Endothelial cell of umbilical vein (primary cell): ENCODE measurements at regions not wholly inside any gene's neighbourhood (a gene's known extent, or its start where the extent isn't known, plus 50 kb on each side); places are given as distances from the start of the nearest gene placed in this dataset.

ENCODE experiments used
- BruUV-seq: library from RNA; stranded (reverse); fragments of 400-500 nt; replicated peaks from 2 replicates; lab custom pipeline; 2021; lab: Mats Ljungman, UMichigan
- CTCF ChIA-PET: fragments of 300-600, 350-600 bp; sonication (Branson Sonifier 250); formaldehyde crosslinking; loops from one replicate; lab custom pipeline; 2021; ENCODE audit warnings: antibody characterized with exemption, inconsistent platforms; lab: Charles Lee
- POLR2A ChIA-PET: fragments of 300-600, 350-600 bp; sonication (Branson Sonifier 250); formaldehyde crosslinking; loops from one replicate; lab custom pipeline; 2021; ENCODE audit warnings: antibody characterized with exemption, inconsistent platforms; lab: Charles Lee
- DNase-seq: peaks from one replicate; pipeline ENCODE4 v3.0.0-alpha.2; 2011; ENCODE audit warnings: low read depth, low spot score
- FAIRE-seq: peaks from 2 replicates; lab custom pipeline; 2011; peaks lifted over from hg19 to GRCh38; lab: Jason Lieb, UNC
- H2AFZ ChIP-seq: 2 replicates; pipeline ENCODE4 v1.6.0; 2012; ENCODE audit warnings: low read depth, low read length, control low read depth, inconsistent platforms
- H3K27ac ChIP-seq: 2 replicates; pipeline ENCODE4 v1.5.1; 2011; ENCODE audit warnings: low read depth, mild to moderate bottlenecking, control low read depth, low read length, moderate library complexity; ENCODE audit not compliant: insufficient read depth
- H3K27me3 ChIP-seq, 2 experiments: 2 replicates each; pipeline versions ENCODE4 v1.6.0 to v1.6.1; 2011; ENCODE audit warnings: low read length in 2 of 2, mixed read lengths in 1 of 2; ENCODE audit not compliant: control insufficient read depth in 2 of 2, insufficient read depth in 2 of 2
- H3K36me3 ChIP-seq, 2 experiments: 2 replicates in 1 of 2; 3 replicates in 1 of 2; pipeline ENCODE4 v1.5.1; 2011; ENCODE audit warnings: low read length in 2 of 2, mild to moderate bottlenecking in 1 of 2, moderate library complexity in 1 of 2; ENCODE audit not compliant: control insufficient read depth in 2 of 2, insufficient read depth in 2 of 2; ENCODE audit errors: extremely low read depth in 1 of 2
- H3K4me1 ChIP-seq: 3 replicates; pipeline ENCODE4 v1.5.1; 2011; ENCODE audit warnings: mild to moderate bottlenecking, low read length; ENCODE audit not compliant: control insufficient read depth, insufficient read depth; ENCODE audit errors: extremely low read depth
- H3K4me2 ChIP-seq: 2 replicates; pipeline ENCODE4 v1.6.1; 2011; ENCODE audit warnings: low read length, control low read depth, mixed read lengths; ENCODE audit not compliant: insufficient read depth
- H3K4me3 ChIP-seq, 3 experiments: fragments of 200-600 bp in 1 of 3; sonication (generic), shearing (Covaris generic) in 1 of 3; replicated peaks in 1 of 3; 2 replicates each; pipeline ENCODE4 v1.5.1; 2011 to 2016; ENCODE audit warnings: control low read depth in 3 of 3, low read length in 3 of 3, mild to moderate bottlenecking in 2 of 3, inconsistent platforms in 1 of 3, low read depth in 1 of 3, moderate library complexity in 1 of 3; ENCODE audit not compliant: insufficient read depth in 1 of 3
- H3K79me2 ChIP-seq: 2 replicates; pipeline ENCODE4 v1.6.0; 2012; ENCODE audit warnings: low read length, inconsistent platforms; ENCODE audit not compliant: control insufficient read depth, insufficient read depth
- H3K9ac ChIP-seq: replicated peaks from 2 replicates; pipeline ENCODE3; 2011; ENCODE audit warnings: low read length, control low read depth; ENCODE audit not compliant: insufficient read depth; ENCODE audit errors: extremely low read depth
- H3K9me1 ChIP-seq: replicated peaks from 3 replicates; pipeline ENCODE4 v1.6.0; 2011; ENCODE audit warnings: mild to moderate bottlenecking, low read length; ENCODE audit not compliant: control insufficient read depth, insufficient read depth; ENCODE audit errors: extremely low read depth
- H3K9me3 ChIP-seq: replicated peaks from 2 replicates; pipeline ENCODE4 v1.5.1; 2012; ENCODE audit warnings: low read length, inconsistent platforms; ENCODE audit not compliant: control insufficient read depth, insufficient read depth
- H4K20me1 ChIP-seq: replicated peaks from 2 replicates; pipeline ENCODE3; 2011; ENCODE audit warnings: mild to moderate bottlenecking, low read length; ENCODE audit not compliant: control insufficient read depth, insufficient read depth; ENCODE audit errors: extremely low read depth
- CTCF ChIP-seq, 2 donors: IDR thresholded peaks; 1 replicate in 1 of 2; 2 replicates in 1 of 2; pipeline ENCODE4 v1.5.1; 2011; ENCODE audit warnings: low read length in 2 of 2, mild to moderate bottlenecking in 2 of 2, moderate library complexity in 2 of 2, control low read depth in 1 of 2, inconsistent platforms in 1 of 2, low read depth in 1 of 2; ENCODE audit not compliant: insufficient read depth in 1 of 2; ENCODE audit errors: extremely low read depth in 1 of 2
- EZH2 ChIP-seq: IDR thresholded peaks from 2 replicates; pipeline ENCODE4 v1.6.1; 2012; ENCODE audit warnings: borderline replicate concordance, low read depth, mild to moderate bottlenecking, moderate library complexity, low read length, inconsistent platforms; ENCODE audit not compliant: severe bottlenecking
- GATA2 ChIP-seq: IDR thresholded peaks from 2 replicates; pipeline ENCODE4 v1.7.0; 2011; ENCODE audit warnings: low read depth, mild to moderate bottlenecking, moderate library complexity, mixed read lengths, low read length; ENCODE audit not compliant: insufficient read length, insufficient read depth
- JUN ChIP-seq: IDR thresholded peaks from 2 replicates; pipeline ENCODE4 v1.6.1; 2011; ENCODE audit warnings: borderline replicate concordance, low read depth; ENCODE audit not compliant: insufficient read length, insufficient read depth
- MAX ChIP-seq: IDR thresholded peaks from 2 replicates; pipeline ENCODE4 v1.6.1; 2011; ENCODE audit not compliant: insufficient read depth, insufficient read length
- dilution Hi-C: fragments of 300-500 bp; cut with MboI; formaldehyde crosslinking; loops from one replicate; pipeline ENCODE4 v1.15.0; 2019; ENCODE audit warnings: low sequenced_read_pairs; ENCODE audit not compliant: extremely low pct_ligation_motif_present
- intact Hi-C: fragments of 100-400 bp; cut with micrococcal nuclease; formaldehyde crosslinking; loops from one replicate; pipeline ENCODE4 v1.10.0; 2022

- no peaks in the 10 kb centered on the region for H3K27me3 ChIP-seq
- TF ChIP-seq MAX (no peak), CTCF (IDR thresholded peaks at IDR 0.05; ENCODE audit: extremely low read depth in 1 of 2, insufficient read depth in 1 of 2, low read depth in 1 of 2, low read length in 2 of 2) (no peak), EZH2 (no peak)
- FAIRE-seq: no peak
Measured at GRCh38 chr2:94960266-94960665, 65.2 kb upstream of the MAL start.

GRCh38 chr2:94960751-94961150 lies 64.8 kb upstream of the MAL start:
- Histone ChIP-seq H3K9ac (no peak overlapping the region), H3K9me1 (no peaks in the 10 kb centered on the region), H3K36me3 (no peaks in the 10 kb centered on the region), H4K20me1 (no peaks in the 10 kb centered on the region), H3K4me1 (no peaks in the 10 kb centered on the region), H3K79me2 (no peaks in the 10 kb centered on the region), H3K9me3 (no peaks in the 10 kb centered on the region), H3K4me2 (no peak overlapping the region), H3K27ac (no peak overlapping the region), H3K27me3 (no peaks in the 10 kb centered on the region), H2AFZ (no peak overlapping the region), H3K4me3 (no peak overlapping the region)
- ChIA-PET POLR2A (no interaction called here), CTCF (no interaction called here)
- intact Hi-C loops: no loop called here
- TF ChIP-seq JUN (no peak), EZH2 (no peak), MAX (no peak), GATA2 (no peak)
- dilution Hi-C loops: no loop called here
- BruUV-seq: no TSS peak
- DNase-seq (no peak), FAIRE-seq (no peak)

More at GRCh38 chr2:94960266-94960665, 65.2 kb upstream of the MAL start:
- dilution Hi-C loops (no loop called here), intact Hi-C loops (no loop called here)
- no peaks in the 10 kb centered on the region for H4K20me1 ChIP-seq
- H3K4me3 ChIP-seq: no peak overlapping the region
- H3K9me3 ChIP-seq: no peaks in the 10 kb centered on the region
- no peaks in the 10 kb centered on the region for H3K4me1 ChIP-seq
- BruUV-seq: no TSS peak
- no peak overlapping the region for H2AFZ ChIP-seq
- POLR2A ChIA-PET: no interaction called here
- CTCF ChIA-PET: no interaction called here
- H3K9me1 ChIP-seq: no peaks in the 10 kb centered on the region
- DNase-seq: no peak
- no peak overlapping the region for H3K4me2 ChIP-seq
- H3K79me2 ChIP-seq: no peaks in the 10 kb centered on the region
- no peak overlapping the region for H3K9ac ChIP-seq
- no peak overlapping the region for H3K27ac ChIP-seq
- H3K36me3 ChIP-seq: no peaks in the 10 kb centered on the region
